Activated naive CD8-positive, alpha-beta T cell (primary cell): ENCODE measurements at regions not wholly inside any gene's neighbourhood (a gene's known extent, or its start where the extent isn't known, plus 50 kb on each side); places are given as distances from the start of the nearest gene placed in this dataset.

Experiments used
- H3K27ac Mint-ChIP-seq: one replicate; pipeline ENCODE4 v1.8.0; 2021; ENCODE audit warnings: mixed read lengths
- H3K27me3 Mint-ChIP-seq: one replicate; pipeline ENCODE4 v1.8.0; 2021; ENCODE audit warnings: mixed read lengths
- H3K36me3 Mint-ChIP-seq: one replicate; pipeline ENCODE4 v1.8.0; 2021; ENCODE audit warnings: mixed read lengths
- H3K4me1 Mint-ChIP-seq: one replicate; pipeline ENCODE4 v1.8.0; 2021; ENCODE audit warnings: low read depth, mixed read lengths
- H3K4me3 Mint-ChIP-seq: one replicate; pipeline ENCODE4 v1.8.0; 2021; ENCODE audit warnings: mild to moderate bottlenecking, mixed read lengths
- H3K9me3 Mint-ChIP-seq: one replicate; pipeline ENCODE4 v1.8.0; 2021; ENCODE audit warnings: low read depth, mixed read lengths

- Mint-ChIP-seq H3K36me3 (no peaks in the 10 kb centered on the region), H3K27ac (no peak overlapping the region), H3K9me3 (no peaks in the 10 kb centered on the region), H3K27me3 (peaks cover 8% of the 10 kb centered on the region), H3K4me1 (no peaks in the 10 kb centered on the region), H3K4me3 (no peak overlapping the region)
Measured at GRCh38 chr14:61847861-61848260, 85.6 kb downstream of the SNAPC1 start.

GRCh38 chr14:61854898-61855297 is 92.7 kb downstream of the SNAPC1 start:
- H3K27ac Mint-ChIP-seq = no peak overlapping the region
- no peaks in the 10 kb centered on the region for H3K36me3 Mint-ChIP-seq
- H3K27me3 Mint-ChIP-seq = peaks cover 21% of the 10 kb centered on the region
- H3K4me3 Mint-ChIP-seq = no peak overlapping the region
- H3K4me1 Mint-ChIP-seq = no peaks in the 10 kb centered on the region
- no peaks in the 10 kb centered on the region for H3K9me3 Mint-ChIP-seq

- Mint-ChIP-seq H3K4me1 (peaks cover 2% of the 10 kb centered on the region), H3K27me3 (peaks cover 10% of the 10 kb centered on the region), H3K9me3 (no peaks in the 10 kb centered on the region), H3K27ac (peak overlapping the region; percentile 42), H3K36me3 (no peaks in the 10 kb centered on the region), H3K4me3 (no peak overlapping the region)
Measured at GRCh38 chr14:61860294-61860918, 98.2 kb downstream of the SNAPC1 start.

GRCh38 chr14:61861320-61861865 is 99.2 kb downstream of the SNAPC1 start:
- Mint-ChIP-seq H3K4me1 (peaks cover 2% of the 10 kb centered on the region), H3K36me3 (no peaks in the 10 kb centered on the region), H3K9me3 (no peaks in the 10 kb centered on the region), H3K4me3 (no peak overlapping the region), H3K27ac (no peak overlapping the region), H3K27me3 (peaks cover 7% of the 10 kb centered on the region)

GRCh38 chr14:61864329-61864898 is 102.2 kb downstream of the SNAPC1 start:
- Mint-ChIP-seq H3K4me3 (no peak overlapping the region), H3K4me1 (peaks cover 7% of the 10 kb centered on the region), H3K36me3 (peaks cover under 1% of the 10 kb centered on the region), H3K27ac (no peak overlapping the region), H3K27me3 (peaks cover 1% of the 10 kb centered on the region), H3K9me3 (no peaks in the 10 kb centered on the region)

- peaks cover 11% of the 10 kb centered on the region for H3K36me3 Mint-ChIP-seq
- H3K4me1 Mint-ChIP-seq = peaks cover 5% of the 10 kb centered on the region
- peaks cover 17% of the 10 kb centered on the region for H3K9me3 Mint-ChIP-seq
- H3K27ac Mint-ChIP-seq = no peak overlapping the region
- no peak overlapping the region for H3K4me3 Mint-ChIP-seq
- peaks cover 4% of the 10 kb centered on the region for H3K27me3 Mint-ChIP-seq
Measured at GRCh38 chr14:61866932-61867920, 105.0 kb downstream of the SNAPC1 start.

GRCh38 chr14:61868846-61869245 is 106.6 kb downstream of the SNAPC1 start:
- no peak overlapping the region for H3K27ac Mint-ChIP-seq
- peaks cover 17% of the 10 kb centered on the region for H3K9me3 Mint-ChIP-seq
- peaks cover 6% of the 10 kb centered on the region for H3K27me3 Mint-ChIP-seq
- H3K4me1 Mint-ChIP-seq = peaks cover 5% of the 10 kb centered on the region
- peaks cover 11% of the 10 kb centered on the region for H3K36me3 Mint-ChIP-seq
- no peak overlapping the region for H3K4me3 Mint-ChIP-seq

- no peak overlapping the region for H3K27ac Mint-ChIP-seq
- H3K27me3 Mint-ChIP-seq = peaks cover 10% of the 10 kb centered on the region
- H3K36me3 Mint-ChIP-seq = peaks cover 11% of the 10 kb centered on the region
- H3K9me3 Mint-ChIP-seq = peaks cover 17% of the 10 kb centered on the region
- H3K4me3 Mint-ChIP-seq = no peak overlapping the region
- peaks cover 5% of the 10 kb centered on the region for H3K4me1 Mint-ChIP-seq
Measured at GRCh38 chr14:61870163-61870562, 107.9 kb downstream of the SNAPC1 start.

GRCh38 chr14:61872452-61872851 is 110.2 kb downstream of the SNAPC1 start:
- no peak overlapping the region for H3K4me3 Mint-ChIP-seq
- H3K4me1 Mint-ChIP-seq = peaks cover 3% of the 10 kb centered on the region
- peaks cover 17% of the 10 kb centered on the region for H3K9me3 Mint-ChIP-seq
- H3K27ac Mint-ChIP-seq = no peak overlapping the region
- peaks cover 14% of the 10 kb centered on the region for H3K27me3 Mint-ChIP-seq
- peaks cover 11% of the 10 kb centered on the region for H3K36me3 Mint-ChIP-seq

GRCh38 chr14:61875483-61875882 is 113.3 kb downstream of the SNAPC1 start:
- Mint-ChIP-seq H3K27me3 (peaks cover 21% of the 10 kb centered on the region), H3K4me1 (no peaks in the 10 kb centered on the region), H3K9me3 (peaks cover 10% of the 10 kb centered on the region), H3K36me3 (peaks cover 2% of the 10 kb centered on the region), H3K27ac (no peak overlapping the region), H3K4me3 (no peak overlapping the region)

- Mint-ChIP-seq H3K27me3 (peaks cover 24% of the 10 kb centered on the region), H3K9me3 (peaks cover under 1% of the 10 kb centered on the region), H3K4me1 (no peaks in the 10 kb centered on the region), H3K27ac (no peak overlapping the region), H3K36me3 (no peaks in the 10 kb centered on the region), H3K4me3 (no peak overlapping the region)
Measured at GRCh38 chr14:61876362-61877034, 114.3 kb downstream of the SNAPC1 start.

- no peaks in the 10 kb centered on the region for H3K4me1 Mint-ChIP-seq
- H3K27ac Mint-ChIP-seq = no peak overlapping the region
- no peak overlapping the region for H3K4me3 Mint-ChIP-seq
- H3K36me3 Mint-ChIP-seq = no peaks in the 10 kb centered on the region
- H3K27me3 Mint-ChIP-seq = peaks cover 28% of the 10 kb centered on the region
- H3K9me3 Mint-ChIP-seq = no peaks in the 10 kb centered on the region
Measured at GRCh38 chr14:61877035-61877390, 114.8 kb downstream of the SNAPC1 start.

GRCh38 chr14:61877768-61878167 is 115.5 kb downstream of the SNAPC1 start:
- peaks cover 28% of the 10 kb centered on the region for H3K27me3 Mint-ChIP-seq
- H3K27ac Mint-ChIP-seq = no peak overlapping the region
- H3K9me3 Mint-ChIP-seq = no peaks in the 10 kb centered on the region
- H3K4me3 Mint-ChIP-seq = no peak overlapping the region
- no peaks in the 10 kb centered on the region for H3K4me1 Mint-ChIP-seq
- H3K36me3 Mint-ChIP-seq = no peaks in the 10 kb centered on the region

- H3K27ac Mint-ChIP-seq = no peak overlapping the region
- H3K9me3 Mint-ChIP-seq = no peaks in the 10 kb centered on the region
- H3K27me3 Mint-ChIP-seq = peaks cover 32% of the 10 kb centered on the region
- H3K36me3 Mint-ChIP-seq = peaks cover 5% of the 10 kb centered on the region
- no peaks in the 10 kb centered on the region for H3K4me1 Mint-ChIP-seq
- no peak overlapping the region for H3K4me3 Mint-ChIP-seq
Measured at GRCh38 chr14:61878931-61879330, 116.7 kb downstream of the SNAPC1 start.
